NCI-H69 (cell line): ENCODE measurements at regions not wholly inside any gene's neighbourhood (a gene's known extent, or its start where the extent isn't known, plus 50 kb on each side); places are given as distances from the start of the nearest gene placed in this dataset.

Experiments
- DNase-seq: peaks from one replicate; lab custom pipeline; 2025; lab: John Stamatoyannopoulos, UW

- no peak for DNase-seq
These were observed 901.6 kb downstream of the BCL11B start for GRCh38 chr14:98370352-98370751.

DNA sequence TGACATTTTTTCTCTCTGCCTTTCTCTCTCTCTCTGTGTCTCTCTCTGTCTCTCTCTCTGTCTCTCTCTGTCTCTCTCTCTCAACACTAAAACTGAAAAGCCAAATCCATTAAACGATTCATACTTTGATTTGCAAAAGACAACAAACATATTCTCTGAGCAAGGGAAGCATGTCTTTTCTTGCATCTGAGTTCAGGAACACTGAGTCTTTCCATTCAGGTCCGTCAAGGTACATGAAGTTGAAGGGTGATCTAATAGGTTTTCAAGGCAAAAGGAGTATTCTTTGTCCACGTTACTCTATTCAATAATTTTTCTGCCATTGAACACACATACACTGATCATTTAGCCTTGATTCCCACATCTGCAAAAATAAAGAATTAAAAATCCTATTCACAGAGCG is 900.9 kb downstream of the BCL11B start:
- DNase-seq, result no peak

DNA sequence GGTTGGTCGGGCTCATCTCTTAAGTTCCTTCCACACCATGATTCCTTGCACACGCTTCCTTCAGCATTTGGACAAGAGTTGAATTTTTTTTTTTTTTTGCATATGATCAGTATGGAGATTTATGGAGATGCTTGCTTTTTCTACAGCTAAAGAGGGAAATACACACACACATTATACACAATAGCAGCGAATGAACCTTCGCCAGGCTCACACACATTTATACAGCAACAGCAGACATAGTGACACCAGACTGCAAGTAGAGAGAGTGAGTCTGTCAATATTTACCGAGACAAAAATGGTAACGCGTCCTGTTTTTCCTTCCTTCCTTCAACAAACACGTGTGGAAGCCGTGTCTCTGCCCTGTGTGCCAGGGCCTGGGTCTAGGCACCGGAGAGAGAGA is 897.9 kb downstream of the BCL11B start:
- DNase-seq, result no peak

GRCh38 chr14:98375566-98375965 is 896.4 kb downstream of the BCL11B start:
- DNase-seq, result no peak

GRCh38 chr14:98379830-98380229 is 892.2 kb downstream of the BCL11B start:
- DNase-seq, result no peak

DNA sequence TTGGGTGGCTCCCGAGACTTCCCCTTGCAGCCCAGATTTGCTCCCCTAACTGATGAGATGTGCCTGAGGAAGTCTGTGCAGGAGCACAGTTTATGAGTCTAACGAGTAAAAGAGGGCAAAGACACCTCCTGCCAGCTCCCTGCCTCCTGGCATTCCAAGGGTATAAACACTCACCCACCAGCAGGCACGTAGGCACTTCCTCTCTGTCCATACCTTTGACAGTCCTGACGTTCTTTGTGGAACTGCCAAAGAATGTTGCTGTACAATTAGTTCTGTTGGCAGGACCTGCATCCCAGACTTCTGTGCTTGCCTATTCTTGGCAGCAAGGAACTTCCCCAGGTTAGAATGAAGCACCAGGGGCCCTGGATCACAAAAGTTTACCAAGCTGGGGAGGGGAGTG is 889.3 kb downstream of the BCL11B start:
- DNase-seq, result no peak

GRCh38 chr14:98385851-98386250 is 886.1 kb downstream of the BCL11B start:
- DNase-seq, result no peak

- no peak for DNase-seq
These were observed 880.9 kb downstream of the BCL11B start for GRCh38 chr14:98391061-98391460.

- no peak for DNase-seq
These were observed 878.5 kb downstream of the BCL11B start for GRCh38 chr14:98393527-98393926.

DNA sequence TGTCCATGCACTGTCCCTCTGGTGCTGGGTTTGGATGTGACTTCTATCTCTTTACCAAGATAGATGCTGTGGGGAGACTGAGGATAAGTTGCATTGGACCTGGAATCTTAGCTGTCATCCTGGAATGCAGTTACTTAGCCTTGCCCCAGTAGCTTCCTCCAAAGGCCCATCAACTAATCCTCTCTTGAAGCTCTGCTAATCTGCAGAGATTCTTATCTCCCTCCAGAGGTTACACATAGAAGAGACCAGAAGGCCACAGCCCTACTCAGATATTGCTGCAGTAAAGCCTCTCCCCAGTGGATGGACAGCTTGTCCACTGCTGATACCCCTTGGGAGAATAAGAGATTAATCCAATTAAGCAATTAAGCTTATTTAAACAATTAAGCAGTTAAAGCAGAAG is 867.2 kb downstream of the BCL11B start:
- DNase-seq, result no peak

DNA sequence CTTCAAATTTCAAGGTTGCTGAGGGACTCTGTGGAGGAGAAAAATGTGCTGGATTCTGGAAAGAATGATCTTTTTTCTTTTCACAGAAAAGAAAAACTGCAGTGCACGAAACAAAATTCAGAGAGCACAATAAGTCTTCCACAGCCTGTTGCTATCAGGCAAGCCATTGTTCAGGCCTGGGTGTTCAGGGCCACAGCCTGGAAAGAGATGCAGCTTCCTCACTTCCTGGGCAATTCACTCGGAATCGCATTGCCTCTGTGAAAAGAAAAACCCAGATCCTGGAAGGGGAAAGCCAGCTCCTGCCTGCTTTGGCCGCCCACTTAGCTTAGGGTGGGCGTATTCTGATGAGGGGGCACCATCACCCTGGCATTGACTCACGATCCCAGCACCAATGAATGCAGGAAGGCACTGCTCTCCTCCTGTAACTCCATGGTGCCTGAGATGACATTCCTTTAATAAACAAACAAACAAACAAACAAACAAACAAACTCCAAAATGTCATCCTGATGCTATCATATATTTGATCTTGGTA is 863.9 kb downstream of the BCL11B start:
- no peak for DNase-seq

- no peak for DNase-seq
These were observed 863.3 kb downstream of the BCL11B start for GRCh38 chr14:98408713-98409112.

DNA sequence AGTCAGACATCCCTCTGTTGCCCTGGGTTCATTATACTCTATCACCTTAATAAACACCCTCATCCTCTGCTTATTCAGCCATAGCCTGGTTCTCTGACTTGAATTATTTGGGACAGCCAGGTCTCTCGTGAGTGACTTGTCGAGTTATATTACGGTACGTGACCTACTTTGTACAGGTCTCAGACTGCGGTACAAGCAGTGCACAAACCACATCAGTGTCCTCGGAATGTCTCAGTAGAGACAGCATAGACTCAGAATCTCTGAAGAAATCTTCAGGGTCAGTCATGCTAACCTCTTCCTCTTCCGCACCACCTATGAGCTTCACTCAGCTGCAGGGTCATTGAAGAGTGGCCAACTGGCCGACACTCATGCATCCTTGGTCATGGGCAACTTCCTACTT is 860.8 kb downstream of the BCL11B start:
- DNase-seq, result no peak

- DNase-seq, result no peak
These were observed 859.6 kb downstream of the BCL11B start for GRCh38 chr14:98412431-98412830.

DNA sequence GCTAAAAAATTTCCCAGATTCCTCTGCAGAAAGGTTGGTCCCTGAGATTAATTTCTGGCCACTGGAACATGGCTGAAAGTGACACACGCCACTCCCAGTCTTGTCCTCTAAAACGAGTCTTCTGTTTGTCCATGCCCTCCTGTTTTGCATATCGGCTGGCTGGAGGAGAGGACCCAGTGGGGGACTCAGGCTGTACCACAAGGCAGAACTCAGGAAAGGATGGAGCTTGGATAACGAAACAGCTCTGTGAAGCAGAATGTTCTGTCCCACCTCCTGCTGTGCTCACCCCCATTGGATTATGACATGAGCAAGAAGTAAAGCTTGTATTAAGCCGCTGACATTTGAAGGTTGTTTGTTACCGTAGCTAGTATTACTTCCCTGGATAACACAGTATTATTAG is 856.2 kb downstream of the BCL11B start:
- no peak for DNase-seq

GRCh38 chr14:98417001-98417400 is 855.0 kb downstream of the BCL11B start:
- DNase-seq, result no peak

DNA sequence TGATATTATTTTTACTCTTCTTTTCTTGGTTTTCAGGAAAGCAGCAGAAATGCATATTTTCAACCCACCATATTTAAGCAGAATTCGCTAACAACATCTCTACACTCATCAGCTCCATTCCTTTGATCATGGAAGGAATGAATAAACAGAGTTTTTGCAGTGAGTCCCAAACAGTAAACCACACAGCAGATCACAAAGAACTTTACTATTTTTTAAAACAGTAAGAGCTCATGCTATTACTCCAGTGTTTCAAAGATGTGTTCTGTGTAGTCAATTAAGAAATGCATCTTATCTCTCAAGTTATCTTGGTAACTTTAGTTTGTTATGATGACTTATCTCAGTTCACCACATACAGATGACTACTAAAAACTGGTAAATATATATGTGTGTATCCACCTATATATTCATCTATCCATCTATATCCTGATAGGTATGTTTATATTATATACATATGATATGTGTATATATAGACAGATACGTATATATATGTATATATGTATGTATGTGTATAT is 843.5 kb downstream of the BCL11B start:
- no peak for DNase-seq

DNA sequence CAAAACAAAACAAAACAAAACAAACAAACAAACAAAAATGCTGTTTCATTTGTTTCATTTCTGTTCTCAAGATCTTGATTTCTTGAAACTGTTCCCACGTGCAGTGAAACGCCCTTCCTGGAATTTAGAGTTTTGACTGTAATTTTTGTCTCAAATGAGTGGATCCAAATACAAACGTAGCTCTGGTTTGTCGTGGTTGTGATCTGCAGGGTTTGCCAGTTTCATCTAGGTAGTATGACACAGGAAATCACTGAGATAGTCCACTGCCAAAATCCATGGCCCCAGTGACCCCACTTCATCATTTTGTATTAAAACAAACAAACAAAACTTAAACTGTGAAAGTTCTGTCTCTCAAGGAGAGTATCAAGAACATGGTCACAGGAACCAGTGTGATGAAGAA is 838.6 kb downstream of the BCL11B start:
- no peak for DNase-seq

- no peak for DNase-seq
These were observed 834.9 kb downstream of the BCL11B start for GRCh38 chr14:98437113-98437512.

GRCh38 chr14:98444077-98444476 is 827.9 kb downstream of the BCL11B start:
- DNase-seq, result no peak

GRCh38 chr14:98445718-98446117 is 826.3 kb downstream of the BCL11B start:
- no peak for DNase-seq

DNA sequence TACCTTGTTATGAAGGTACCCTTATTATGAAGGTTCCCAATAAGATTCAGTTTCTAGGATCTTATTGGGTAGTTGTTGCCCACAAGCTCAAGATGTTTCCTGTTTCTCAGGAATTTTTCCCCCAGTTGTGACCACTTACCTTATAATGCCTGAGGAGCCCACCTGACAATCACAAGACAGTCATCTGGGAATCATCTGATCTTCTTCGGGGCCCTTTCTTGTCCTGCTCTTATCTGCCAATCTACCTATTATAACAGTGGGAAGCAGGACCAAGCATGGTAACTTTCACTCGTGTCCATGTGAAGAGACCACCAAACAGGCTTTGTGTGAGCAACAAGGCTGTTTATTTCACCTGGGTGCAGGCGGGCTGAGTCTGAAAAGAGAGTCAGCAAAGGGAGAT is 825.5 kb downstream of the BCL11B start:
- DNase-seq, result no peak

GRCh38 chr14:98456231-98456630 is 815.8 kb downstream of the BCL11B start:
- no peak for DNase-seq

DNA sequence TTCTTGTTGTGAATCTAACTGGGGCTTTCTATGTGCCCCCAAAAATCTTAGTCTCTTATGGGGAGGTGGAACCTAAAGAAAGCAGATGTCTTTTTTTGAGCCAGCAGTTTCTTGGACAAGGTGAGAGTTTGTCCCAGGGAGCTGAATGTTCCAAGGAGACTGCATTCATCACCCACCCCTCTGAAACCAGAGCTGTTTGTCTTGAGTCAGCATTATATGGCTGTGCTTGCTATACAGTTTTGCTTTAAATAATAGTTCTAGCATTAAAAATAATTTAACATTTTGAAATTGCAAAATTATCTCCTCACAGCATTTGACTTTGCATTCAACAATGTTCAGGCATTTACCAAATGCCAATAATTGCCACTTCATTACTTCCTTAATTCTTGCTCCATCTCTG is 813.3 kb downstream of the BCL11B start:
- no peak for DNase-seq

DNA sequence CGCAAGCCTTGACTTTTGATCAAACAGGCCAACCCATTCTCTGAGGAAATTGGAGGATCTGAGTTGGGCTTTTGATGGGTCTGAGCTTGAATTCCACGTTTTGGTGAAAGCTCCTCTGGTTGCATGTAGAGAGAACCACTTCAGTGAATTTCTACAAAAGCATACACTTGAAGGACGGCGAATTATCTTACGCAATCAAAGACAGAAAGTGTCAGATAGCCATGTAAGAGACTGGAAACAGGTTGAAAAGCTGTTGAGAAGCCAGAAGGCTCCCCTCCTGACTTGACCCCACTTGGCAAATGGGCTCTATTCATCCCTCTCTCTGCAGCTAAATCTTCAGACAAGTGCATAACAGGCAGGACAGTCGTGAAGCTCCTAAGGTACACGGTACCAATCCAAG is 809.1 kb downstream of the BCL11B start:
- no peak for DNase-seq
